Ecto neural progenitor cell (in vitro differentiated cells): ENCODE measurements at regions not wholly inside any gene's neighbourhood (a gene's known extent, or its start where the extent isn't known, plus 50 kb on each side); places are given as distances from the start of the nearest gene placed in this dataset.

Experiments used
- DNase-seq: peaks from one replicate; pipeline ENCODE4 v3.0.0-alpha.2; 2018; ENCODE audit warnings: low spot score

- DNase-seq: no peak
These were observed 200.5 kb downstream of the TRIM29 start for GRCh38 chr11:119937412-119937811.

- no peak for DNase-seq
These were observed 201.5 kb downstream of the TRIM29 start for GRCh38 chr11:119936426-119936825.

- DNase-seq: no peak
These were observed 202.5 kb downstream of the TRIM29 start for GRCh38 chr11:119935349-119935925.

GRCh38 chr11:119934866-119935265 lies 203.0 kb downstream of the TRIM29 start:
- no peak for DNase-seq

- no peak for DNase-seq
These were observed 203.6 kb downstream of the TRIM29 start for GRCh38 chr11:119934267-119934666.

GRCh38 chr11:119933584-119933983 lies 204.3 kb downstream of the TRIM29 start:
- DNase-seq: no peak

GRCh38 chr11:119932828-119933562 lies 204.0 kb upstream of the NECTIN1 start:
- DNase-seq: no peak

- no peak for DNase-seq
These were observed 199.0 kb upstream of the NECTIN1 start for GRCh38 chr11:119928047-119928446.

- DNase-seq: no peak
These were observed 195.0 kb upstream of the NECTIN1 start for GRCh38 chr11:119924017-119924416.

GRCh38 chr11:119921571-119921970 lies 192.6 kb upstream of the NECTIN1 start:
- DNase-seq: no peak

- DNase-seq: no peak
These were observed 191.8 kb upstream of the NECTIN1 start for GRCh38 chr11:119920666-119921387.

GRCh38 chr11:119919656-119920055 lies 190.7 kb upstream of the NECTIN1 start:
- DNase-seq: no peak

- no peak for DNase-seq
These were observed 189.3 kb upstream of the NECTIN1 start for GRCh38 chr11:119918347-119918746.

GRCh38 chr11:119916568-119916967 lies 187.6 kb upstream of the NECTIN1 start:
- no peak for DNase-seq

- DNase-seq: no peak
These were observed 183.2 kb upstream of the NECTIN1 start for GRCh38 chr11:119912229-119912628.

- DNase-seq: no peak
These were observed 181.7 kb upstream of the NECTIN1 start for GRCh38 chr11:119910650-119911049.

- DNase-seq: no peak
These were observed 181.1 kb upstream of the NECTIN1 start for GRCh38 chr11:119910051-119910450.

GRCh38 chr11:119909495-119909894 lies 180.5 kb upstream of the NECTIN1 start:
- DNase-seq: no peak

GRCh38 chr11:119909077-119909476 lies 180.1 kb upstream of the NECTIN1 start:
- no peak for DNase-seq

GRCh38 chr11:119908573-119908904 lies 179.5 kb upstream of the NECTIN1 start:
- no peak for DNase-seq

- DNase-seq: no peak
These were observed 179.0 kb upstream of the NECTIN1 start for GRCh38 chr11:119907878-119908572.

GRCh38 chr11:119907122-119907851 lies 178.3 kb upstream of the NECTIN1 start:
- DNase-seq: no peak
